MM.1S (cell line): ENCODE measurements at regions not wholly inside any gene's neighbourhood (a gene's known extent, or its start where the extent isn't known, plus 50 kb on each side); places are given as distances from the start of the nearest gene placed in this dataset.

Source experiments
- DNase-seq: peaks from one replicate; pipeline ENCODE4 v3.0.0-alpha.2; 2015
- H2AFZ ChIP-seq: fragments of 300-600 bp; sonication (generic); 2 replicates; pipeline ENCODE4 v1.6.0; 2016; ENCODE audit warnings: antibody characterized with exemption, low read length
- H3F3A ChIP-seq: fragments of 300-600 bp; sonication (generic); 2 replicates; pipeline ENCODE4 v1.6.1; 2016; ENCODE audit warnings: mild to moderate bottlenecking, antibody characterized with exemption, low read length, moderate library complexity, mixed read lengths; ENCODE audit not compliant: insufficient read depth
- H3K27ac ChIP-seq: fragments of 300-600 bp; sonication (generic); 2 replicates; pipeline ENCODE4 v1.5.1; 2016; ENCODE audit warnings: mild to moderate bottlenecking, low read length
- H3K27me3 ChIP-seq: fragments of 300-600 bp; sonication (generic); replicated peaks from 2 replicates; pipeline ENCODE4 v1.6.0; 2016; ENCODE audit warnings: low read length; ENCODE audit not compliant: insufficient read depth
- H3K36me3 ChIP-seq: fragments of 300-600 bp; sonication (generic); replicated peaks from 2 replicates; pipeline ENCODE4 v1.6.1; 2016; ENCODE audit warnings: mild to moderate bottlenecking, low read length, mixed read lengths; ENCODE audit not compliant: insufficient read depth
- H3K4me1 ChIP-seq: fragments of 300-600 bp; sonication (generic); 2 replicates; pipeline ENCODE4 v1.6.1; 2016; ENCODE audit warnings: low read length, mixed read lengths
- H3K4me2 ChIP-seq: fragments of 300-600 bp; sonication (generic); 2 replicates; pipeline ENCODE4 v1.6.0; 2016; ENCODE audit warnings: low read depth, low read length
- H3K4me3 ChIP-seq: fragments of 300-600 bp; sonication (generic); 2 replicates; pipeline ENCODE4 v1.5.1; 2016; ENCODE audit warnings: low read length, mixed read lengths
- H3K79me2 ChIP-seq: fragments of 300-600 bp; sonication (generic); 2 replicates; pipeline ENCODE4 v1.6.1; 2016; ENCODE audit warnings: mixed run types, low read length, mixed read lengths
- H3K9ac ChIP-seq: fragments of 300-600 bp; sonication (generic); 2 replicates; pipeline ENCODE4 v1.6.1; 2016; ENCODE audit warnings: low read length, mixed read lengths
- H3K9me2 ChIP-seq: fragments of 300-600 bp; sonication (generic); replicated peaks from 2 replicates; pipeline ENCODE4 v1.6.1; 2016; ENCODE audit warnings: mild to moderate bottlenecking, low read length, mixed read lengths; ENCODE audit not compliant: insufficient read depth
- H3K9me3 ChIP-seq: fragments of 300-600 bp; sonication (generic); replicated peaks from 2 replicates; pipeline ENCODE4 v1.6.1; 2016; ENCODE audit warnings: mild to moderate bottlenecking, low read length, mixed read lengths; ENCODE audit not compliant: insufficient read depth
- H4K20me1 ChIP-seq: fragments of 300-600 bp; sonication (generic); 2 replicates; pipeline ENCODE4 v1.6.1; 2016; ENCODE audit warnings: mild to moderate bottlenecking, low read length, moderate library complexity, mixed read lengths; ENCODE audit not compliant: insufficient read depth
- EZH2 ChIP-seq: fragments of 300-600 bp; sonication (generic); optimal IDR thresholded peaks from 2 replicates; pipeline ENCODE3; 2017; ENCODE audit warnings: low read depth, mild to moderate bottlenecking, antibody characterized with exemption, low read length, mixed read lengths
- EZH2phosphoT487 ChIP-seq: fragments of 300-600 bp; sonication (generic); IDR thresholded peaks from 2 replicates; pipeline ENCODE4 v1.6.1; 2018; ENCODE audit warnings: antibody characterized with exemption, low read length
- TF ChIP-seq, protein P1 (sequence below): fragments of 300-600 bp; sonication (generic); IDR thresholded peaks from 2 replicates; pipeline ENCODE4 v1.5.1; 2016; ENCODE audit warnings: antibody characterized with exemption, low read length, mixed read lengths

DNA sequence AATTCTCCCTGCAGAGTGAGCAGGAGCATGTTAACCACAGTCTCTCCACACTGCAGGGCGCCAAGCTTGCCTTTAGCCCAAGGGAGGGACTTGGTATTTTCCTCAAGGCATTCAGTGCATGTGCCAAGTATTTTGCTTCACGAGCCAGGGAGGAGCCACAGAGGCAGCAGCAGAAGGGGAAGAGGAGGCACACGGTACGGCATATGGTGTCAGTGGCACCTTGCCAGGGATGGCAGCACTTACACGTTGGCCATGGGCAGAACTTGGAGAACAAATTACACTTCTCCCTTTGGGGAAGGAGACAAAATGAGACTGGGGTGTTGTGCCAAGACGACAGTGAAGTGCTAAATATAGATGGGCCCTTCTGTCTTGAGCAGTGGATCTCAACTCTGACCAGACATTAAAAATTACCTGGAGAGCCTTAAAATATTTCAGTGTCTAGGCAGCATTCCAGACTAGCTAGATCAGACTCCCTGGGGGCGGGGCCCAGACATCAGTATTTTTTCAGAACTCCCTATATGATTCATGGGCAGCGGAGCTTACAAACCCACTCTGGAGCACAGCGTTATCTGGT is 155.8 kb downstream of the DRD1 start:
- H3K4me1 ChIP-seq: no peaks in the 10 kb centered on the region
- H3K9me3 ChIP-seq: no peaks in the 10 kb centered on the region
- H3K27ac ChIP-seq: no peak overlapping the region

DNA sequence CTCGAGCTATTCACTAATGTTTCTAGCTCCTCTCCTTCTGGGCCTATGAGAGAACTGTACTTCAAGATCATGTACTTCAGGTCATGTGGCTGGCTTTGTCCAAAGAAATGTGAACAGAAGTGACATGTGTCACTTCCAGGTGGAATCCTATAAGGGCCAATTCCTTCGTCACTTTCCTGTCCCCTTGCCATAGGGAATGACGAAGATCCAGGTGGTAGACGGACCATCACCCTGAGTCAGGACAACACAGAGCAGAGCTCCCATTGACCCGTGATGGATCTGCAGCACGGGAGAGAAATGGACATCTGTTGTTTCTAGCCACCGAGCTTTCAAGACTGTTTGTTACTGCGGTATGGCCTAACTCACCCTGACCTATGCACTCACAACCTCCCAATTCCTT is 157.0 kb downstream of the DRD1 start:
- Histone ChIP-seq H4K20me1 (no peaks in the 10 kb centered on the region), H3K79me2 (no peaks in the 10 kb centered on the region), H3F3A (no peaks in the 10 kb centered on the region), H3K9ac (no peak overlapping the region), H2AFZ (no peak overlapping the region), H3K4me3 (no peak overlapping the region), H3K9me2 (no peaks in the 10 kb centered on the region), H3K27ac (no peak overlapping the region), H3K36me3 (no peaks in the 10 kb centered on the region), H3K9me3 (no peaks in the 10 kb centered on the region), H3K4me2 (no peak overlapping the region), H3K27me3 (no peaks in the 10 kb centered on the region), H3K4me1 (no peaks in the 10 kb centered on the region)
- TF ChIP-seq, protein P1, sequence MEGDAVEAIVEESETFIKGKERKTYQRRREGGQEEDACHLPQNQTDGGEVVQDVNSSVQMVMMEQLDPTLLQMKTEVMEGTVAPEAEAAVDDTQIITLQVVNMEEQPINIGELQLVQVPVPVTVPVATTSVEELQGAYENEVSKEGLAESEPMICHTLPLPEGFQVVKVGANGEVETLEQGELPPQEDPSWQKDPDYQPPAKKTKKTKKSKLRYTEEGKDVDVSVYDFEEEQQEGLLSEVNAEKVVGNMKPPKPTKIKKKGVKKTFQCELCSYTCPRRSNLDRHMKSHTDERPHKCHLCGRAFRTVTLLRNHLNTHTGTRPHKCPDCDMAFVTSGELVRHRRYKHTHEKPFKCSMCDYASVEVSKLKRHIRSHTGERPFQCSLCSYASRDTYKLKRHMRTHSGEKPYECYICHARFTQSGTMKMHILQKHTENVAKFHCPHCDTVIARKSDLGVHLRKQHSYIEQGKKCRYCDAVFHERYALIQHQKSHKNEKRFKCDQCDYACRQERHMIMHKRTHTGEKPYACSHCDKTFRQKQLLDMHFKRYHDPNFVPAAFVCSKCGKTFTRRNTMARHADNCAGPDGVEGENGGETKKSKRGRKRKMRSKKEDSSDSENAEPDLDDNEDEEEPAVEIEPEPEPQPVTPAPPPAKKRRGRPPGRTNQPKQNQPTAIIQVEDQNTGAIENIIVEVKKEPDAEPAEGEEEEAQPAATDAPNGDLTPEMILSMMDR: no peak
- no peak for TF ChIP-seq EZH2phosphoT487
- no peak for TF ChIP-seq EZH2
- no peak for DNase-seq

More for the DNA sequence above, 155.8 kb downstream of the DRD1 start:
- no peaks in the 10 kb centered on the region for H3K36me3 ChIP-seq
- H3K4me3 ChIP-seq: no peak overlapping the region
- H2AFZ ChIP-seq: no peak overlapping the region
- no peaks in the 10 kb centered on the region for H3K9me2 ChIP-seq
- no peaks in the 10 kb centered on the region for H3F3A ChIP-seq
- DNase-seq: no peak
- H3K79me2 ChIP-seq: no peaks in the 10 kb centered on the region
- no peak for TF ChIP-seq EZH2phosphoT487
- no peak for TF ChIP-seq EZH2
- TF ChIP-seq, protein P1: no peak
- no peak overlapping the region for H3K4me2 ChIP-seq
- H4K20me1 ChIP-seq: no peaks in the 10 kb centered on the region
- H3K27me3 ChIP-seq: no peaks in the 10 kb centered on the region
- H3K9ac ChIP-seq: no peak overlapping the region

DNA sequence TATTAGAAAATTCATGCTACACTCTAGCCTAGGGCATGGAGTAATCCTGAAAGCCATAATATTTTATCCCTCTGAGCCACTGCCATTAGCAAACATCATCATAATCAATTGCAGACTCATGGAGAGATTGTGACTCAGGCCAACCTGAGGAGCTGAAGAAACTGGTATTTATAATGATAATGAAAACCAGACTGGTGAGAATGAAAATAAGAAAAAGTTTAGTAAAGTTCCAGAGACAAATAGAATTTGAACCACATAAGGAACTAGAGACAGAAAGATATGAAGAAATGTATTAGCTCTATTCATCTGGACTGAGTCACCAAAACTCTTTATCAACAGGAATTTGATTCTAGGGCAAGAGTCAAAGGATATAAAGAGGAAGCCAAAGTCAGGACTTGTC is 158.7 kb downstream of the DRD1 start:
- H3K27ac ChIP-seq: no peak overlapping the region
- no peaks in the 10 kb centered on the region for H3K9me2 ChIP-seq
- no peaks in the 10 kb centered on the region for H3K79me2 ChIP-seq
- no peak overlapping the region for H3K4me2 ChIP-seq
- no peaks in the 10 kb centered on the region for H3K36me3 ChIP-seq
- 0 out of 2 replicates have a peak, but pooled peaks cover 3% of the 10 kb centered on the region for H3K4me1 ChIP-seq
- TF ChIP-seq, protein P1: no peak
- no peak for TF ChIP-seq EZH2phosphoT487
- no peak for TF ChIP-seq EZH2
- no peaks in the 10 kb centered on the region for H4K20me1 ChIP-seq
- H3K27me3 ChIP-seq: no peaks in the 10 kb centered on the region
- H3K4me3 ChIP-seq: no peak overlapping the region
- DNase-seq: no peak
- no peaks in the 10 kb centered on the region for H3F3A ChIP-seq
- H3K9me3 ChIP-seq: no peaks in the 10 kb centered on the region
- H2AFZ ChIP-seq: no peak overlapping the region
- no peak overlapping the region for H3K9ac ChIP-seq
